Posterior cingulate gyrus (tissue), 11 donors: ENCODE measurements at regions not wholly inside any gene's neighbourhood (a gene's known extent, or its start where the extent isn't known, plus 50 kb on each side); places are given as distances from the start of the nearest gene placed in this dataset.
A peak's percentile ranks its signal among the peaks of the same experiment; 100 is the strongest.

Experiments
- DNase-seq, 10 donors: peaks; one replicate each; pipeline versions ENCODE4 v3.0.0 to v3.0.0-alpha.2; 2020 to 2021; ENCODE audit warnings: mixed read lengths in 3 of 10
- intact Hi-C: fragments of 100-400 bp; cut with DNase I; formaldehyde crosslinking; loops from one replicate; pipeline ENCODE4 v1.15.1; 2023

GRCh38 chr4:171639540-171639939 lies 173.7 kb upstream of the GALNTL6 start:
- DNase-seq, result no peak

GRCh38 chr4:171636606-171637005 lies 176.6 kb upstream of the GALNTL6 start:
- no peak for DNase-seq
- intact Hi-C loops, result no loop called here

More at GRCh38 chr4:171639540-171639939, 173.7 kb upstream of the GALNTL6 start:
- intact Hi-C loops, result no loop called here

GRCh38 chr4:171629737-171630136 lies 183.5 kb upstream of the GALNTL6 start:
- DNase-seq, result peak in 1 of 10 donors; percentile 69
- intact Hi-C loops, result no loop called here

GRCh38 chr4:171629182-171629581 lies 184.0 kb upstream of the GALNTL6 start:
- intact Hi-C loops, result no loop called here
- no peak for DNase-seq

- DNase-seq, result no peak
- intact Hi-C loops, result no loop called here
Observed at GRCh38 chr4:171626554-171626953, 186.7 kb upstream of the GALNTL6 start.

GRCh38 chr4:171622729-171623128 lies 190.5 kb upstream of the GALNTL6 start:
- DNase-seq, result no peak
- intact Hi-C loops, result no loop called here

GRCh38 chr4:171621646-171622045 lies 191.6 kb upstream of the GALNTL6 start:
- no peak for DNase-seq
- intact Hi-C loops, result no loop called here

- intact Hi-C loops, result no loop called here
- no peak for DNase-seq
Observed at GRCh38 chr4:171612907-171613306, 200.3 kb upstream of the GALNTL6 start.

- intact Hi-C loops, result no loop called here
- no peak for DNase-seq
Observed at GRCh38 chr4:171602638-171603355, 210.4 kb upstream of the GALNTL6 start.

- DNase-seq, result no peak
- intact Hi-C loops, result no loop called here
Observed at GRCh38 chr4:171601091-171601490, 212.1 kb upstream of the GALNTL6 start.

- DNase-seq, result no peak
- intact Hi-C loops, result no loop called here
Observed at GRCh38 chr4:171599628-171600027, 213.6 kb upstream of the GALNTL6 start.

- intact Hi-C loops, result no loop called here
- no peak for DNase-seq
Observed at GRCh38 chr4:171594293-171594692, 218.9 kb upstream of the GALNTL6 start.

- intact Hi-C loops, result no loop called here
- DNase-seq, result no peak
Observed at GRCh38 chr4:171590716-171591115, 222.5 kb upstream of the GALNTL6 start.

GRCh38 chr4:171588764-171589163 lies 224.4 kb upstream of the GALNTL6 start:
- intact Hi-C loops, result no loop called here
- DNase-seq, result no peak

GRCh38 chr4:171588051-171588545 lies 225.1 kb upstream of the GALNTL6 start:
- intact Hi-C loops, result no loop called here
- DNase-seq, result no peak

- intact Hi-C loops, result no loop called here
- no peak for DNase-seq
Observed at GRCh38 chr4:171583790-171584189, 229.4 kb upstream of the GALNTL6 start.

GRCh38 chr4:171582961-171583581 lies 230.1 kb upstream of the GALNTL6 start:
- no peak for DNase-seq
- intact Hi-C loops, result no loop called here

- intact Hi-C loops, result no loop called here
- DNase-seq, result no peak
Observed at GRCh38 chr4:171573181-171573580, 240.0 kb upstream of the GALNTL6 start.

- no peak for DNase-seq
Observed at GRCh38 chr4:171565130-171565788, 247.9 kb upstream of the GALNTL6 start.

GRCh38 chr4:171561419-171561818 lies 251.8 kb upstream of the GALNTL6 start:
- intact Hi-C loops, result no loop called here
- no peak for DNase-seq

More at GRCh38 chr4:171565130-171565788, 247.9 kb upstream of the GALNTL6 start:
- intact Hi-C loops, result no loop called here

- intact Hi-C loops, result no loop called here
- no peak for DNase-seq
Observed at GRCh38 chr4:171553961-171554360, 259.2 kb upstream of the GALNTL6 start.

- DNase-seq, result no peak
- intact Hi-C loops, result no loop called here
Observed at GRCh38 chr4:171542640-171543039, 270.6 kb upstream of the GALNTL6 start.
